ENCODE measurements at regions not wholly inside any gene's neighbourhood (a gene's known extent, or its start where the extent isn't known, plus 50 kb on each side); places are given as distances from the start of the nearest gene placed in this dataset.

DNA sequence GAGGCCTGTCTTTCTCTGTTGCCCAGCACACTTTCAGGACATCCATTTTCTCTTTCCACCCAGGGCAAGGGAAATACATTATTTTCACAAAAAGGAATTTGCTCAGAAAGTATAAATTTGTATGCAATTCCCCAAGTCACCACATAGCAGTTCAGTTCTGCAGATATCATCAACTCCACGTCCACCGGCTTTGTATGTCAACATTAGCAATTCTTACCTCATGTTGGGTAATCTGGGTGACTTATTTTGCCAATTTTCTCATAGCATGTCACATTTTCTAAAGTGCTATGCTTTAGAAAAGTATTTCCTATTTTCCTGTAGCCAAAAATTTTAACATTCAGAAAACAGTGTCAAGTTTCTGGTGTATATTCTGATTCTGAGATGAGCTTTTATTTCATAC is 501.8 kb downstream of the EFNB2 start:
- DNase-seq (ENCODE audit: low spot score), result no peak

- DNase-seq (ENCODE audit: low spot score), result no peak
Measured at GRCh38 chr13:106032441-106032840, 503.0 kb downstream of the EFNB2 start.

GRCh38 chr13:106029676-106030290 is 505.7 kb downstream of the EFNB2 start:
- no peak for DNase-seq (ENCODE audit: low spot score)

DNA sequence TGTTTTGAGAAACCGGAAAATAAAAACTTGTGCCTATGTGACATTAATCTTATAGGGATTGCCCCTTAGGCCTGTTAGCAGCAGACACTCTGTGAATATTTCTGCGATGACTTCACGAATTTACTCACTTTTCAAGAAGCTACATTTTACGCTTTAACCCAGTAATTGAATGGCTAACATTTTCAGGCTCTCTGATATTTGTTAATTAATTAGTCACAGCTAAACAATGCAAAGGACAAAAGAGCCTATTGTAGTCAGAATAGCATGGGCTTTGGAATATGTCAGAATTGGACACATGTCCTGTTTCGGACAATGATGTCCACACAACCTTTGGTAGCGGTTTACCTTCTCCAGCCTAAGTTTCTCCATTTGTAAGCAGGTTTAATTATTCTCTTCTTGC is 506.6 kb downstream of the EFNB2 start:
- no peak for DNase-seq (ENCODE audit: low spot score)

GRCh38 chr13:106011600-106011999 is 523.9 kb downstream of the EFNB2 start:
- no peak for DNase-seq (ENCODE audit: low spot score)

GRCh38 chr13:106010836-106011235 is 524.6 kb downstream of the EFNB2 start:
- DNase-seq (ENCODE audit: low spot score), result no peak

DNA sequence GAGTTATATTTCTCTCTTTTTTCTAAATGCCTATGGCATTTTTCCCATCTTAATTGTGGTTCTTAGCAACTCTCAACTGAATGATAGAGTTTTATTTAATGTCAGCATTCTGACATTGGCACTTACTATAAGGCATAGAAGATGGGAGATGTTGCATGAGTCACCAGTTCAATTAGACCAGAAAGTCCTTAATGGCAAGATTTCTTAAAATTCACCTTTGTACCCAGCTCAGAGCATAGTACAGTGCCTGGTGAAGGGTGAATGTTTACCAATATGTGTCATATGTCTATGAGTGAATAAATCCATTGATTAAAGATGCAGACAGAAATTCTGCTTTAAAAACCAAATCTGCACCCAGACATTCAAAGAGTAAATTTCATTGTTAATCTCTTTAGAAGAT is 526.9 kb downstream of the EFNB2 start:
- DNase-seq (ENCODE audit: low spot score), result no peak

DNA sequence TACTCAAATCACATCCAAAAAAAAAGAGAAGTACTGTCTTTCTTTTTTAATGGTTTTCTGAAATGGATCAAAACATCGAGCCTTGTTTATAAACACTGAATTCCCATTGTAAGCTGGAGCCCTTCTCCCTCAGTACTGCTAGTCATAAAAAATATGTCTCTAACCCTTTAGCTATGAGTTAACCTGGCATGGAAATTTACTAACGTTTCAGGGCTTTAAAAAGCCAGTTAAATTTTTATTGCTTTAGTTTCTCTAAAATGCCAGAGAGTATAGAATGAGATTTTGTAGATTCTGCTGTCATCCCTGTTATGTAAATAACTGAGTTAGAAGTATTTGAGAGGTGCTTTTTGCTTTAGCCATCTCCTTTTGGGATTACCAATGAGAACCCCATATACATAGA is 528.3 kb downstream of the EFNB2 start:
- no peak for DNase-seq (ENCODE audit: low spot score)

- DNase-seq (ENCODE audit: low spot score), result no peak
Measured at GRCh38 chr13:106003651-106004050, 531.8 kb downstream of the EFNB2 start.

- DNase-seq (ENCODE audit: low spot score), result no peak
Measured at GRCh38 chr13:106001443-106001842, 534.0 kb downstream of the EFNB2 start.

DNA sequence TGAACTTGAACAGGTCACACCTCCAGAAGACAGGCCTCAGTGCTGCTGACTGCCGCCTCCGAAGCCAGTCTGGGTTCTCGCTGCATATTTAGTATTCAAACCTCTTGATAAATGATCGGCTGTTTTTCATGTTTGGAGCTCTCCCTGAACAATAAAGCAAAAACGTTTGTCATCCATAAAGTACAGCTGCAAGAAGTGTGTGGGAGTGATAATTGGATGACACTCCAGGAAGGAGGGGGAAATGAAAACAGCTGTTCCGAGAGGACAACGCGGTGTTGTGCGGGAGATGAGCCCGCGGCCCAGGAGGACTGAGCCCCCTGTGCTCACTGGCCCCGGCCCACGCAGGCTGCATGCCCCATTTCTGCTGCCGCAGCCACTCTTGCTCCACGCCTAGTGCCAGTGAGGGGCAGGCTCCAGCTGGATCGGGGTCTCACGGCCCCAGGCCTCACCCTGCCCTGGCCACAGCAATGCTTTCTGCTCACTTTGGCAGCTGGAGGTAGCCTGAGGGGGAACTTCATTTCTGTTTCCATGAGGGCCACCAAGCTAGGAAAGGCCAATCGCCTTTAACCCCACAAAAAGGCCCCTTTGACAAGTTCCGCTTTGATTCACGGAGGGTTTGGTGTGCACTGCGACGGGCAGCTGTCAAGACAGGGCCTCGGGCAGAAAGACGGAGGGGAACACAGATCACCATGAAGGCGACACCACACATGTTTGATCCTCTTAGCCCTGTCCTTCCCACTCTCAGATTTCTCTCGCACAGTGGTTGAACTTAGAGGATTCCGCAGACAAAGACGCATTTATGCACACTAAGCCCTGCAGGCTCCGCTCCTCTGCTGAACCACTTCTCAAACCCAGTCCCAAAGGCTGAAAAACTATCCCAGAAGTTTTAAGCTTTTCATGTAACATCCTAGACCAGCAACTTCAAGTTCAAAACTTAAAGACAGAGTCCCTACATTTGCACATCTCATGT is 537.6 kb downstream of the EFNB2 start:
- DNase-seq (ENCODE audit: low spot score), result no peak

- DNase-seq (ENCODE audit: low spot score), result no peak
Measured at GRCh38 chr13:105996391-105997025, 539.0 kb downstream of the EFNB2 start.

DNA sequence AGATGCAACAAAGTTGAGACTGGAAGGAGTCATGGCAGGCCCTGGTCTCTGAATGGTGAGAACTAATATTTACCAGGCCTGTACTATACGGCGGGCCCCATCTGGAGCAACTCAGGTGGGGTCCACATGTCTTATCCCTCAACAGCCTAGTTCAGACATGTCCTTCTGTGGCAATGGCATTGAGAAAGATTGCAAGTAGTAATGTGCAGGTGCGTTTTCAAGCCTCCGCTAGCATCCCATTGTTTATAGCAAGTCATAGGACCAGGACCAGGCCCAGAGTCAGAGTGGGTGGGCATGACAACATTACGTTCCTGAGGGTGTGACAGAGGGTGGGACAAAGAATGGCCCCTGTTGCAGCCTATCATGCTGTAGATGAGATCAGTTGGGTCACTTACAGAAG is 541.1 kb downstream of the EFNB2 start:
- no peak for DNase-seq (ENCODE audit: low spot score)

DNA sequence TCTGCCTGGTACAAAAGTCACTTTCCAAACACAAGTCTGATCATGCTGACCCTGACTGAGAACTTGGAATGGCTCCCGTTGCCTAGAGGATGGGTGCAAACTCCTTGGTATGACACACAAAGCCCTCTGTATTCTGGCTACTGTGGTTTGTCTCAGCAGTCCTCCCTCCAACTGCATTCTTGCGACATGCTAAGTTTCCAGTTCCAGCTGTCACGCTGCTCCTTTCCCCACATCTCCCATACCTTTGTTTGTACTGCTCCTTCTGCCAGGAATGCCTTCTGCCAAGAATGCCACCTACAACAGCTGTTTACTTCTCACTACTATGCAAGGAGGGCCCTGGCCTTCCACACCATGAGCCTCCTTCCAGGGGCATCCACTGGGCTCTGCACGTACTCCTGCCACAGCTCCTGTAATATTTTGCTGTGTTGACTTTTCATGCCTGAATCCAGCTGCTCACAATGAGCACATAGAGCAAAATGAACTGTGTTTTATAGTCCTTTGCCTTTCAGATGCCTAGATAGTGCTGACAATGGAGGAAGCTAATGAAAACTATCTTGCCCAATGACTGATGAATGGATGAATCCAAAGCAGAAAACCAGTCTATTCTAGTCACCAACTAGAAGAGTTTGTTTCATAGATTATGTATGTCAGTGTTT is 543.7 kb downstream of the EFNB2 start:
- DNase-seq (ENCODE audit: low spot score), result no peak

- no peak for DNase-seq (ENCODE audit: low spot score)
Measured at GRCh38 chr13:105991131-105991530, 544.3 kb downstream of the EFNB2 start.

DNA sequence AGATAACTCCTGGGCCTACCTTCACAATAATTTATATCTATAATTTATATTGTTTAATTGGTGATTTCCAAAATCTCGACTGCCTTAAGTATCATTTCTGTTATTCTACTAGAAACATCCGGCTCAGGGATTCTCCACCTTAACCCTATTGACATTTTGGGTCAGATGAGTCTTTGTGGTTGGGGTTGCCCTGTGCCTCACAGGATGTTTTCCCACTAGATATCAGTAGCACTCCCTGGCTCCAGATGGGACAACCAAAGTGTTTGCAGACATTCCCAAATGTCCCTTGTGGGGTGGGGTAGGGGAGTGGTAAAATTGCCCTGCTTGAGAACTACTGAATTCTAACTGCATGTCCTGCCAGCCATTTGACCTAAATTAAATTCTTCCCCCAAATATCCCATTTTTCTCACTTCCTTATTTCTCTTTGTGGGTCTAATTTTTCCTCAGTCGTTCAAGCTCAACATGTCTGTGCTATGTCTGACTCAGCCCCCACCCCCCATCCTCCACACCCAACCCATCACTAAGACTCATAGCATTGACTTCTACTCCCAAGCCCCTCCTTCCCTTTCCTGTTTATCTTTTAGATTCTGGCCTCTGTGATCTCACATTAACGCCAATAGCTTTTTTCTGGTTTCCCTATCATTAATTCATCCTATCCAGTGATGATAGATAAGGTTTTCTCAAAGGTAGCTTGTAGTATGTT is 545.1 kb downstream of the EFNB2 start:
- no peak for DNase-seq (ENCODE audit: low spot score)

- DNase-seq (ENCODE audit: low spot score), result no peak
Measured at GRCh38 chr13:105984646-105985045, 550.8 kb downstream of the EFNB2 start.

DNA sequence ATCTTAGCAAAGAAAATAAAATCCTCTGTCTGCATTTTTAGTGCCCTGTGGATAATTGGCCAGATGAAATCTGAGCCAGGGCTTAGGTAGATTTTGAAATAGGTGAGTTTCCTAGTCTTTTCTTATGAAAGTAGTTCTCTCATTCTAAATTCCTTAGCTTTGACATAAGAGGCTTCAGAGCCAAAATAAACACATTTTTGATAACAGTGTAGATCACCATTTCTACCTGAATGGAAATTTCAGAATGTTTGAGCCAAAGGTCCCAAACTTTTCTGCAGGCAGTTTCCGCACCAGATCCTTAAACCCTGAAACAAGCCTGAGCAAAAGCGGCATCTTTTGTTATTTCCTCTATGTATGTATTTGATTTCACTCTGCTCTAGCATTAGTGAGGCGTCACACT is 551.2 kb downstream of the EFNB2 start:
- DNase-seq (ENCODE audit: low spot score), result no peak

- no peak for DNase-seq (ENCODE audit: low spot score)
Measured at GRCh38 chr13:105982219-105982930, 553.1 kb downstream of the EFNB2 start.

GRCh38 chr13:105979131-105980011 is 556.1 kb downstream of the EFNB2 start:
- DNase-seq (ENCODE audit: low spot score), result no peak
